ENCODE measurements at regions not wholly inside any gene's neighbourhood (a gene's known extent, or its start where the extent isn't known, plus 50 kb on each side); places are given as distances from the start of the nearest gene placed in this dataset.

DNA sequence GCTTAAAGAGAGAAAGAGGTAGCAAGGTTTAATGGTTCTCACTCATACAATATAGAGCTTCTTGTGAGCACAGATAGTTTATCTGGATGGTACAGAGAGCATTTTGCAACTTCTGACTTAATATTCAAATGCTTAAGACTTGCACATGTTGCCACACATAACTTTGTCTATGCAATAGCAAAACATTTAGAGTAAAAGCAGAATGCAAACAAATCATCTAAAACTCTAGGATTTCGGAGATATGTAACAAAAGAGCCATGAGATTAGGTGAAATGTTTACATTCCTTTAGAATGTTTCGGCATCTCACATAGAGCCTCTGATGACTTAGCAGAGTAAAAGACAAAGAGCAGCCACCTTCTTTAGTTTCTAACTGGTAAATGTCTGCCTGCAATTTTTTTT, 717.1 kb upstream of the LRRN3 start:
- no peaks in the 10 kb centered on the region for H3K9me3 ChIP-seq (ENCODE audit: control insufficient read depth, insufficient read depth, low read length)
- WGBS, 2 experiments (ENCODE audit: extremely low coverage in 2 of 2, insufficient read length in 1 of 2): no CpG with 5 or more reads among the region's 2 CpGs
- peak overlapping the region; percentile 55; the same call in 1 of the 2 replicates for H3K9ac ChIP-seq (ENCODE audit: low read depth, low read length)
- H3K79me1 ChIP-seq (ENCODE audit: low read depth in 1 of 2, low read length in 2 of 2): no peaks in the 10 kb centered on the region
- ChIA-PET POLR2A (ENCODE audit: unreplicated experiment) (no interaction called here), CTCF (interaction anchor here (0.5 to 1.2 kb wide), 3 partner anchors 16 to 440 kb away, joined by 3 to 4 read pairs (median 4); no protein-coding TSS in a partner anchor)
- peaks cover 11% of the 10 kb centered on the region for H3K4me1 ChIP-seq (ENCODE audit: control insufficient read depth, insufficient read depth, low read length)
- peak overlapping the region; percentile 94 for H3K27ac ChIP-seq (ENCODE audit: insufficient read depth, low read length)
- no peak overlapping the region for H3K4me3 ChIP-seq (ENCODE audit: insufficient read depth, low read depth, low read length)
- H2BK120ac ChIP-seq (ENCODE audit: low read depth, low read length): peak overlapping the region; percentile 95
- dilution Hi-C loops (cut with HindIII; ENCODE audit: low sequenced_read_pairs, unreplicated experiment): no loop called here
- H4K20me1 ChIP-seq (ENCODE audit: insufficient read depth, low read length): no peaks in the 10 kb centered on the region
- peak overlapping the region; percentile 90; the same call in 1 of the 2 replicates for H3K4ac ChIP-seq (ENCODE audit: low read depth, low read length)
- peak overlapping the region; percentile 74 for H2BK5ac ChIP-seq (ENCODE audit: low read depth, low read length, poor library complexity, severe bottlenecking)
- intact Hi-C loops (cut with micrococcal nuclease): no loop called here
- ATAC-seq (ENCODE audit: low read depth) (peak; percentile 81), DNase-seq (peak; percentile 72)
- 0 out of 3 replicates have a peak overlapping the region, but pooled peaks have one; percentile 78 for H2BK15ac ChIP-seq (ENCODE audit: low read depth, low read length)
- peak overlapping the region; percentile 83 for H2BK20ac ChIP-seq (ENCODE audit: low read depth, low read length)
- H2AK5ac ChIP-seq (ENCODE audit: low read depth, low read length): no peak overlapping the region
- H3K18ac ChIP-seq (ENCODE audit: low read depth, low read length): peak overlapping the region; percentile 97
- H2AK9ac ChIP-seq (replicated peaks; ENCODE audit: low read depth, low read length, poor library complexity): no peak overlapping the region
- no peak overlapping the region for H3K56ac ChIP-seq (ENCODE audit: extremely low read depth, insufficient read depth, low read length)
- H2AFZ ChIP-seq (replicated peaks; ENCODE audit: low read length, poor library complexity): no peak overlapping the region
- peak overlapping the region; percentile 23 to 58; a peak in 3 of 4 replicates for H4K8ac ChIP-seq (ENCODE audit: low read depth in 2 of 2, low read length in 2 of 2)
- TF ChIP-seq MAZ (IDR thresholded peaks at IDR 0.05; ENCODE audit: borderline replicate concordance, low read depth, low read length) (no peak), ELK1 (IDR thresholded peaks at IDR 0.05; ENCODE audit: borderline replicate concordance, low read depth, low read length) (no peak), CEBPB (IDR thresholded peaks at IDR 0.05; ENCODE audit: low read depth, low read length) (peak; percentile 64), NFE2L2 (IDR thresholded peaks at IDR 0.05; ENCODE audit: low read depth, low read length) (no peak)
- H3K36me3 ChIP-seq (ENCODE audit: control insufficient read depth, insufficient read depth, low read length): no peaks in the 10 kb centered on the region
- H3K9me1 ChIP-seq (ENCODE audit: insufficient read depth, low read length): 0 out of 2 replicates have a peak, but pooled peaks cover 3% of the 10 kb centered on the region
- peak overlapping the region; percentile 95 for H4K91ac ChIP-seq (ENCODE audit: insufficient read depth, low read depth, low read length)
- no peaks in the 10 kb centered on the region for H3K27me3 ChIP-seq (ENCODE audit: control insufficient read depth, insufficient read depth, low read length)
- peak overlapping the region; percentile 75 for H3K23ac ChIP-seq (ENCODE audit: low read depth, low read length)
- no TSS peak for BruUV-seq (replicated peaks)
- peak overlapping the region; percentile 66 for H3K14ac ChIP-seq (replicated peaks; ENCODE audit: low read depth, low read length)
- in situ Hi-C loops (cut with MboI; ENCODE audit: low sequenced_read_pairs): no loop called here
- H3K4me2 ChIP-seq (ENCODE audit: low read depth, low read length): peak overlapping the region; percentile 84
- peak overlapping the region; percentile 95; the same call in 1 of the 2 replicates for H4K5ac ChIP-seq (ENCODE audit: low read depth, low read length)
